ENCODE measurements at regions not wholly inside any gene's neighbourhood (a gene's known extent, or its start where the extent isn't known, plus 50 kb on each side); places are given as distances from the start of the nearest gene placed in this dataset.

DNA sequence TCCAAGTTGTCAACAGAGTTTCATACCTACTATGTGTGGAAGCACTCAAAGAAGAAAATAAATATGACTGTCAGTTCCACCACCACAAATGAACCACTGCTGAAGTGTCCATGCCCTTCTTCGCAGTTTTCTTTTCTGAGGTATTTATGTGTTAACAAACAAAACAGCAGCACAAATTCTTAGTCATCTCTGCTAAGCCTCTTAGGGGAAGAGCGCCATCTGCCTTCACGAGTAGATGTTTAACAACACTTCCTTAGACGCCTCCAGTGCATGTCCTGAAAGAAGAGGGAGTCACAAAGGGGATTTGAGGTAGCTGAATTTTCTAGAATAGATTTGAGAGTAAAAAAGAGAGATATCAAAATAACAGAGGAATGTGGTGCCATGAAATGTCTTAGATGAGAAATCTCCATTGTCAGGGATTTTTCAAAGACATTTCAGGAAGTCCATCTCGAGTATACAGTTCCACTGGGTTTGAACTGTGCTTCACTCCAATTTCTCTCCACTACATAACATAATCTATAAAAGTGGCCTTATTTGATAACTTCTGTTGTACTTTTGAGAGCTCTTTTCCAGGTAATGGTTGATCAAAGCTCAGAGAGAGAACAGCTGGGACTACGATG, 775.3 kb upstream of the POM121L12 start:
- DNase-seq (ENCODE audit: extremely low spot score) = no peak
- ChIA-PET CTCF (interaction anchor here (0.6 to 1.1 kb wide), 3 partner anchors 8 to 469 kb away, joined by 3 to 4 read pairs (median 4); no protein-coding TSS in a partner anchor), POLR2A (no interaction called here)
- no peak for TF ChIP-seq ELF4 (IDR thresholded peaks at IDR 0.05)

GRCh38 chr7:52257890-52258289, 777.5 kb upstream of the POM121L12 start:
- TF ChIP-seq ELF4 (IDR thresholded peaks at IDR 0.05) (no peak), BHLHE40 (IDR thresholded peaks at IDR 0.05; ENCODE audit: borderline replicate concordance) (no peak), HDGF (IDR thresholded peaks at IDR 0.05; ENCODE audit: borderline replicate concordance) (no peak), FOXA1 (IDR thresholded peaks at IDR 0.05) (no peak), PKNOX1 (IDR thresholded peaks at IDR 0.05) (no peak), L3MBTL2 (conservative IDR thresholded peaks at IDR 0.05) (no peak), CTBP1 (IDR thresholded peaks at IDR 0.05; ENCODE audit: borderline replicate concordance) (no peak), SUZ12 (IDR thresholded peaks at IDR 0.05) (no peak), ZNF384 (IDR thresholded peaks at IDR 0.05) (no peak), FOXM1 (IDR thresholded peaks at IDR 0.05; ENCODE audit: borderline replicate concordance) (no peak), ARNT (IDR thresholded peaks at IDR 0.05) (no peak), SP1 (IDR thresholded peaks at IDR 0.05) (no peak), NFRKB (IDR thresholded peaks at IDR 0.05) (no peak), LEF1 (IDR thresholded peaks at IDR 0.05; ENCODE audit: borderline replicate concordance) (no peak), TARDBP (IDR thresholded peaks at IDR 0.05) (no peak), FOXK2 (IDR thresholded peaks at IDR 0.05) (no peak)
- CTCF ChIA-PET = no interaction called here
- DNase-seq (ENCODE audit: extremely low spot score) = no peak
- POLR2A ChIA-PET = no interaction called here

- no peak for TF ChIP-seq CTBP1 (IDR thresholded peaks at IDR 0.05; ENCODE audit: borderline replicate concordance)
- TF ChIP-seq SP1 (IDR thresholded peaks at IDR 0.05) = no peak
- TF ChIP-seq BHLHE40 (IDR thresholded peaks at IDR 0.05; ENCODE audit: borderline replicate concordance) = no peak
- TF ChIP-seq NFRKB (IDR thresholded peaks at IDR 0.05) = no peak
- no peak for TF ChIP-seq FOXK2 (IDR thresholded peaks at IDR 0.05)
- TF ChIP-seq L3MBTL2 (conservative IDR thresholded peaks at IDR 0.05) = no peak
- TF ChIP-seq ARNT (IDR thresholded peaks at IDR 0.05) = no peak
- no peak for TF ChIP-seq LEF1 (IDR thresholded peaks at IDR 0.05; ENCODE audit: borderline replicate concordance)
- TF ChIP-seq HDGF (IDR thresholded peaks at IDR 0.05; ENCODE audit: borderline replicate concordance) = no peak
- no peak for TF ChIP-seq ZNF384 (IDR thresholded peaks at IDR 0.05)
- TF ChIP-seq ELF4 (IDR thresholded peaks at IDR 0.05) = no peak
- TF ChIP-seq FOXM1 (IDR thresholded peaks at IDR 0.05; ENCODE audit: borderline replicate concordance) = no peak
- TF ChIP-seq TARDBP (IDR thresholded peaks at IDR 0.05) = no peak
- no peak for TF ChIP-seq PKNOX1 (IDR thresholded peaks at IDR 0.05)
- TF ChIP-seq FOXA1 (IDR thresholded peaks at IDR 0.05) = no peak
- no peak for TF ChIP-seq SUZ12 (IDR thresholded peaks at IDR 0.05)
- DNase-seq (ENCODE audit: extremely low spot score) = no peak
- ChIA-PET POLR2A (no interaction called here), CTCF (interaction anchor here (0.6 kb wide), 1 partner anchor 10 kb away, joined by 3 read pairs; no protein-coding TSS in a partner anchor)
Measured at GRCh38 chr7:52254396-52255010, 780.9 kb upstream of the POM121L12 start.

- POLR2A ChIA-PET = no interaction called here
Measured at GRCh38 chr7:52253953-52254352, 781.5 kb upstream of the POM121L12 start.

DNA sequence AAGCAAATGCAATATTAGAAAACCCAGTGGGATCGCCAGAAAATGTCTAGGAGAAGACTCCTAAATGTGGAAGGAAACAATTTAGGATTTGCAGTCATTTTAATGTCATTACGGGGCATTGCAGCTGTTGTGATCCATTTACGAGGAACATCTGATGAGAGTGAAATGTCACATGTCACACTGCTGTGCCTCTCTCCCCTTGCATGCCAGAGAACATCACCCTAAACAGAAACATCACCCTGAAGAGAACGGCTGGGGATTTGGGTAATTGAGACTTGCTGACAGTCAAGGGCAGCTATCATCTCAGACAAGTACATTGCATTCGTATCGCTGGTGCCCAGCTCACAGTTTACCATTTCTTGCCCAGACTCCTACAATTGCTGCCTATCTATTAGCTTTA, 785.7 kb upstream of the POM121L12 start:
- POLR2A ChIA-PET = no interaction called here
- TF ChIP-seq ZNF384 (IDR thresholded peaks at IDR 0.05) = no peak
- TF ChIP-seq FOXA1 (IDR thresholded peaks at IDR 0.05) = no peak
- no peak for TF ChIP-seq SP1 (IDR thresholded peaks at IDR 0.05)
- no peak for TF ChIP-seq FOXM1 (IDR thresholded peaks at IDR 0.05; ENCODE audit: borderline replicate concordance)
- TF ChIP-seq BHLHE40 (IDR thresholded peaks at IDR 0.05; ENCODE audit: borderline replicate concordance) = no peak
- TF ChIP-seq ELF4 (IDR thresholded peaks at IDR 0.05) = no peak
- TF ChIP-seq CTBP1 (IDR thresholded peaks at IDR 0.05; ENCODE audit: borderline replicate concordance) = no peak
- TF ChIP-seq ARNT (IDR thresholded peaks at IDR 0.05) = no peak
- TF ChIP-seq NFRKB (IDR thresholded peaks at IDR 0.05) = no peak
- no peak for TF ChIP-seq PKNOX1 (IDR thresholded peaks at IDR 0.05)
- no peak for TF ChIP-seq HDGF (IDR thresholded peaks at IDR 0.05; ENCODE audit: borderline replicate concordance)
- TF ChIP-seq TARDBP (IDR thresholded peaks at IDR 0.05) = no peak
- TF ChIP-seq SUZ12 (IDR thresholded peaks at IDR 0.05) = no peak
- TF ChIP-seq LEF1 (IDR thresholded peaks at IDR 0.05; ENCODE audit: borderline replicate concordance) = no peak
- DNase-seq (ENCODE audit: extremely low spot score) = no peak
- CTCF ChIA-PET = no interaction called here

More at GRCh38 chr7:52253953-52254352, 781.5 kb upstream of the POM121L12 start:
- DNase-seq (ENCODE audit: extremely low spot score) = no peak
- no peak for TF ChIP-seq ZNF384 (IDR thresholded peaks at IDR 0.05)
- no peak for TF ChIP-seq L3MBTL2 (conservative IDR thresholded peaks at IDR 0.05)
- TF ChIP-seq HDGF (IDR thresholded peaks at IDR 0.05; ENCODE audit: borderline replicate concordance) = no peak
- TF ChIP-seq SUZ12 (IDR thresholded peaks at IDR 0.05) = no peak
- TF ChIP-seq NFRKB (IDR thresholded peaks at IDR 0.05) = no peak
- no peak for TF ChIP-seq FOXA1 (IDR thresholded peaks at IDR 0.05)
- no peak for TF ChIP-seq FOXK2 (IDR thresholded peaks at IDR 0.05)
- TF ChIP-seq TARDBP (IDR thresholded peaks at IDR 0.05) = no peak
- TF ChIP-seq PKNOX1 (IDR thresholded peaks at IDR 0.05) = no peak
- TF ChIP-seq ELF4 (IDR thresholded peaks at IDR 0.05) = no peak
- no peak for TF ChIP-seq BHLHE40 (IDR thresholded peaks at IDR 0.05; ENCODE audit: borderline replicate concordance)
- TF ChIP-seq CTBP1 (IDR thresholded peaks at IDR 0.05; ENCODE audit: borderline replicate concordance) = no peak
- TF ChIP-seq LEF1 (IDR thresholded peaks at IDR 0.05; ENCODE audit: borderline replicate concordance) = no peak
- TF ChIP-seq SP1 (IDR thresholded peaks at IDR 0.05) = no peak
- TF ChIP-seq ARNT (IDR thresholded peaks at IDR 0.05) = no peak
- CTCF ChIA-PET = interaction anchor here (0.6 kb wide), 1 partner anchor 10 kb away, joined by 3 read pairs; no protein-coding TSS in a partner anchor

All from HEK293T (cell line).